ENCODE measurements at regions not wholly inside any gene's neighbourhood (a gene's known extent, or its start where the extent isn't known, plus 50 kb on each side); places are given as distances from the start of the nearest gene placed in this dataset.

DNA sequence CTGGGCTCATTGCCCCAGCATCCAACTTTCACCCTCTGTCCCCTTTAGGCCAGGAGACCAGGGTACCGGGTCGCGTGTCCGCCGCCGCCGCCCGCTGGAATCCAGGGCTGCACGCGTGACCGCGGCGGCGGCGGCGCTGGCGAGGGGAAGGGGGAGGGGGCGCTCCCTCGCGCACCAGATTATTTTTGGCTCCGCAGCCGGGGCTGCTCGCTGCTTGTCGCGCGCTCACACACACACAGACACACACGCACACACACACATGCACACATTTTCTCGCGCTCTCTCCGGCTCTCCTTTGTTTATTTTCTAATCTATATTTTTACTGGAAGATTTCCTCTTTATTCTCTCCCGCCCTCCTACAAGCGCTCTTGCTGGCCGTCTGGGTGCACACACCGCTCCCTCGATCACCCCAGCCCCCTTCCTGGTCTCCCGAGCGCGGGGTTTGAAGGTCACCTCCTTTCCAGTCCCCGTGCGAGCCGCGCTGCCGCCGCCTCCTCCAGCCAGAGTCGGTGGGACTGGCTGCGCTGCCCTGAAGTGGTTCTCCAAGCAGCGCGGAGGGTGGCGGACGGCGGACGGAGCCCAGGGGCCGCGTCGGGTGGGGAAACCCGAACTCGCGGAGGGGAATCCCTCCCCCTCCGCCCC, 921.4 kb upstream of the EEF2KMT start:
- no peak for TF ChIP-seq ZNF274 (IDR thresholded peaks at IDR 0.05; ENCODE audit: low read depth, low read length)
- TF ChIP-seq YY1 (IDR thresholded peaks at IDR 0.05; ENCODE audit: insufficient read depth, insufficient read length), result no peak
- no peak for TF ChIP-seq SUZ12 (IDR thresholded peaks at IDR 0.05; ENCODE audit: extremely low read depth, insufficient read depth, insufficient read length)
